HG03159 (cell line): ENCODE measurements at regions not wholly inside any gene's neighbourhood (a gene's known extent, or its start where the extent isn't known, plus 50 kb on each side); places are given as distances from the start of the nearest gene placed in this dataset.

Source experiments
- ATAC-seq: cut with Tn5 transposase; IDR thresholded peaks from one replicate; pipeline ENCODE4 v1.9.1; 2021; ENCODE audit warnings: mild to moderate bottlenecking, moderate library complexity; ENCODE audit not compliant: unreplicated experiment

DNA sequence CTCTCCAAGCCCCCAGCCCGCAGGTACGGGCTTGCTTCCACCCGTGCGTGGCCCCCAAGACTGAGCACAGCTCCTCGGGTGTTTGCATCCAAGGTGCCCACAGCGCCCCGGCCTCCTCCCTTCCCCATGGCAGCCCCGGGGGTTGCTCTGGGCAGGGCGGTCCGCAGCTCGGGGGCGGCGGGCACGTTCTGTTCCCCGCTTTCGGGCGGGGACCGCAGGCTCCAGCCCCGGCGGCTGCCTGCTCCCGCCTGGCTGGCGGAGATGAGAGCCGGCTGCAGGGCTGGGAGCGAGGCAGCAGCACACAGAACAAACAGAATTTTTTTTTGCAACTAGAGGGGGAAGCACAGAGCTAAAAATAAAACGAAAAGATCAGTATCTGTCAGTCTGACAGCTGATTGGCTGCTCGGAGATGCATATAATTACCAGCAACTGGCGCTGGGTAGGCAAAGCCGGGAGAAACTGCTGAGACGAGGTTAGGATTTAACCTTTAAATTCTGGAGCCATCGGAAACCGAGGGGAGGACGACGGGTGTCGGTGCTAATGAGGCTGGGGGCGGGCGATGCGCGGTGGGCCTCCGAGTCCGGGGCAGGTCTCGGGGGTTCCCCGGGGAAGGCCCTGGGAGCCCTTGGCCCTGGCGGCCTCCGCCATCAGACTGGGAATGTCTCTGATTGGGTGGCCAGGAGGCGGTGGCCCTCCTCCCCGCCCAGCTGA lies 142.7 kb upstream of the IER5L start:
- peak; percentile 63 for ATAC-seq

DNA sequence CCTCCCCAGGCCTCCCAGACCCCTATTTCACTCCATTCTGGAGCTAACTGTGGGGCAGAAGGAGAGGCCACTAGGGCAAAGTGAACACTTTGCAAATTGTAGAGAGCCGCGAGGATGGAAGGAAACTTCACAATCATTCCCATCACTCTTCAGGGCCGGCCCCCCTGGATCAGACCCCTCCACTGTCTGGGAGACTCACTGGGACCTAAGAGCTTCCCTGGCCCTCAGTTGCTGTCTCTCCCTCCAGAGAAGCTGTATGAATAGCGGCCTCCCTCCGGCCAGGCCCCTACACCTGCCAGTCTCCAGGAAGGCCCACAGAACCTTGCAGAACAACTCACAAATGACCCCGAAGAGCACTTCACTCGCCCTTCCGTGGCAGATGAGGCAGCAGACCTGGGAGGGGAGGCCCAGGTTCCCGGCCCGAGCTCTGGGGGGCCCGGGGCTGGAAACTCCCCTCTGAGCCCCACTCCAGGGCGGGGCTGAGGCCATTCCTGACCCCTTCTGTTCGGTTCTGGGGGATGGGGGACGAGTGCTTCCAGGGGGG lies 141.9 kb upstream of the IER5L start:
- ATAC-seq: no peak

DNA sequence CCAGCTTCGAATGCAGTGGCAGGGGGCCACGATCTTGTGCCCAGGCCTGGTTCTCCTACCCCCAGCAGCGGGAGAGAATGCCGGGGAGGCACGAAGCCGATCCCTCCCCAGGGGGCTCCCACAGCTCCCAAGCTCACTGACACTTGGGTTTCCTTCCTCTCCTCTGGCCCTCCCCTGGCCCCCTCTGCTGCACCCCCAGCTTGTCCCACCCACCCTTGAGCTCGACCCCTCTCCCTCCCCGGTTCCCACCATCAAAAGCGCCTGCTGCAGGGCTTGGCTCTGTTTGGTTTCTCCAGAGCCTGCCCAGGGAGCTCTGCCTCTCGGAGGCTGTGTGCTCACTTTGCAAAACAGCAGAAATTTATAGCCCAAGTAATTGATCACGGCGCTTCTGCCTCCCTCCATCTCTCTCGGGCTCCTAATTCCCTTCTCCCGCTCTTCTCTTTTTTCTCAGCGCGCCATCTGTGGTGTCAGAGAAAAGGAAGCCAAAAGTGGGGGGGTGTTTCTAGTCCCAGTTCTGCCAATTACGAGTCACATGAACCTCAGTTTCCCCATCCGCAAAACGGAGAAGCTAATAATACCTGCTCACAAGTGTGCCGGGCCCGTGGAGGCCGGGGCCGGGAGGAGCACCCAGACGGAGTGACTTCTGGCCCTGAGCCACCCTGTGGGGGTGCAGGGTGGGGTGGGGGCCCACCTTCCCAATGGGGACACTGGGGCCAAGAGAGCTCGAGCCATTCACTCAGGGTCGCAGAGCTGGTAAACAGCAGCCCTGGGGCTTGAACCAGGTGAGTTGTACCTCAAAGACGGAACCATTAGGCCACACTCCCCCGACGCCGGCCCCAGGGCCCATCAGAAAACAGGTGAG lies 141.2 kb upstream of the IER5L start:
- ATAC-seq: no peak

DNA sequence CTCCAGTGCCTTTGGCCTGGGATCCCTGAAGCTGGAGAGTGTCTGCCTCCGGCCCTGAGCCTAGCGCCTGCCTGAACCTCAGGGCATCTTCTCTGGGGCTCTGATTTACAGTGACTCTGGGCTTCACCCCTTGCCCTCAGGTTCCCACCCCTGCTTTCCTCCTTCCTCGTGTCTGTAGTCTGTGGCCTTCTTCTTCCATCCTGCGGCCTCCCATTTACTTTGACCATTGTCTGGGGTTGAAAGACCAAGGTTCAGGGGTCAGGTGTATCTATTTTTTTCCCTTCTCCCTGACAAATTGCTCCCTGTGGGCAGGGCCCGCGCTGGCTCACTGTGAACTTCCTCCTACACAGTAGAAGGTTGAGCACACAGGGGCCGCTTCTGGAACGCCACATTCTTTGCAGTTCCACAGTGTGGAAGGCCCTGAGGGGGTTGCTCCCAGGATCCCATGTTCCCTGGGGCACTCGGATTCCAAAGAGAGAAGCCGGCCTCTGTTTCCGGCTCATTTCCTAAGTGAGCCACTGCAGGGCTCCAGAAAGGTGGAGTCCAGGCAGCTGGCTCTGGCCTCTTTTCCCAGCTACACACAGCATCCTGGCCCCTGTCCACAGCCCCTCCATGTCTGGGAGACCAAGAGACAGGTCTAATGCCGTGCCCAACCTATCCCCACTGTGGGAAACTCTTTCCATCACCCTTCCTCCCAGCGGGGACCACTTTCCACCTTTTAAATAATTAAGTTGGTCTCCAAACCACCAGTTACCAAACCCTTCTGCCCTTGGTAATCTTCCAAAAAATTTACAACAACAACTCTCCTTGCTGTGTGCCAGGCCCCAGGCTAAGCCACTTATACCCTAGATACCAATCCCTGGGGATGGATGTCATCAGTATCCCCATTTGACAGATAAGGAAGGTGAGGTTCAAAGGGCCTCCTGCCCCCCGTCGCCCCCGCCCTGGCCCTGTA lies 140.3 kb upstream of the IER5L start:
- no peak for ATAC-seq

DNA sequence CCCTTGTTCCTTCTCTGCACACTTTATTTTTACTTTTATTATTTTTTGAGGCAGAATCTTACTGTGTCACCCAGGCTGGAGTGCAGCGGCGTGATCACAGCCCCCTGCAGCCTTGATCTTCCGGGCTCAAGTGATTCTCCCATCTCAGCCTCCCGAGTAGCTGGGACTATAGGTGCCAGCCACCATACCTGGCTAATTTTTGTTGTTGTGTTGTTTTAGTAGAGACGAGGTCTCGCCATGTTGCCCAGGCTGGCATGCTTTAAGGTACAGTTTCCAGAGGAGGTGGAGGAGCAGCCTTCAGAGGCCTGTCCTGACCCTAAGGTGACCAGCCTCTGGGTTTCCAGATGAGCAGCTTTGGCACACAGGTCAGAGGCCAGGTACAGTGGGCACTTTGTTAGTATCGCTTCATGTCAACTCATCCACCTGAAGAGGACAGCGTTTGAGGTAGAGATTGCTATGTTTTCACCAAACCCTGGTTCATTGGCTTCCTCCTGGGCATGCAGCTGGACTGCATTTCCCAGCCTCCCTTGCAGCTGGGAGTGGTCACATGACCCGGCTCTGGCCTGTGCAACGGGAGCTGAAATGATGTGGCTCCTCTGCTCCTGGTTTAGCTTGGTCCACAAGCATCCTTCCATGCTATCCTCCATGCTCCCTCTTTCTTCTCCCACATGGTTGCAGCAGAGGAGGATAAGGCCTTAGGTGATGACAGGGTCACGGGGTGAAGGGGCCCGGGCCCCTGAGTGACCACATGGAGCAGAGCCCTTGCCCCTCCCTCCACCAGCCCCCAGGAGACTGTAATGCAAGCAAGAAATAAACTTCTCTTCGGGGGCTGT lies 139.3 kb upstream of the IER5L start:
- ATAC-seq: no peak

DNA sequence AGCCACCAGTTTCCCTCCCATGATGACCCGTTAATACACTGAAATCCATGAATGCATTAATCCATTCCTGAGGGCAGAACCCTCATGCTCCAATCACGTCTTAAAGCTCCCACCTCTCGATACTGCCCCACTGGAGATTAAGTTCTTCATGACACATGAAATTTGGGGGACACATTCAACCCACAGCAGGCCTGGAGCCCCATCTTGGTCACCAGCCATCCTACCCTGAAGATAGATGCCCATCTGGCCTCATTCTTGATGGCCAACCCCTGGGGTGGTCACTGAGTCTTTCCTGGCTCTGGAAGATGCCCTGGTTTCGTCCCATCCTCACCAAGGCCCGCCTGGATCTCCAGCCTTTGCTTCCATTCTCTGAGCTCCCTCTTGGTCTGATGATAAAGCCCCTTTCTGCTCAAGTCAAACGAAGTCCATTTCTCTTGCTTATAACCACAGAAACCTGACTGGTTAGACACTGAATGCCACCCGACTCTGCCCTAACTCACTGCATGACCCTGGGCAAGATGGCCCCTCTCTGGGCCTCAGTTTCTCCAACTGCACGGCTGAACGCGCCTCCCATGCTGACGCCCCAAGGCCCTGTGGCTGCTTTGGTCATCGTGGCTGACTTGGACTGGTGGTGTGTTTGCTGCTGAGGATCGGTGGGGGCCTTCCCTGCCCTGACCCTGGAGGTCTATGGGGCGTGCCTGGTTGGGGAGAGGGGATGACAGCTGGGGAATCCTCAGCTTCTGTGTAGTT lies 138.4 kb upstream of the IER5L start:
- no peak for ATAC-seq

DNA sequence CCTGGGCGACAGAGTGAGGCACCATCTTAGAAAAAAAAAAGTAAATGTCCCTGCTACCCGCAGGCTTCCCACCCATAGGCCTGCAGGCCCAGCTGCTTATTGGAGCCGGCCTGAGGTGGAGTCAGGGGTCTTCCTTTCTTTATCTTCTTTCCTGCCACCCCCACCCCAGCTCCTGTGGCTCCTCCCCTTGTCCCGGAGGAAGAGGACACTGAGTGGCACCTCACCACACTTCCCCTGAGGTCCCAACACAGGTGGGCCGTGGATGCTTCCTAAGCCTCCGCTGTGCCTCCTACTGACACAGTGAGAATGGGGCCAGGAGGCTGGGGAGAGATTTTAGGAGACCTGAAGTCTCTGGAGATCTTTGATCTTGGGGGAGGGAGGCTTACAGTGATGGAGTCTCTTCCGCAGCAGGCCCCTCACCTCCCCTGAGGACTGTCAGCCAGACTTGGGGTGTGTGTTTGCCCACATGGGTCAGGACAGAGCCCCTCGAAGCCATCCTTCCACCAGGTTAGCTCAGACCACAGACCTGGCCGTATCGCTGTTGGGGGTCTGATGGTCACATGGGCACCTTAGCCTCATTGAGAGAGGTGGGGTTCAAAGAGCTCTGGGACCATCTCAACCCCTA lies 135.4 kb upstream of the IER5L start:
- no peak for ATAC-seq

DNA sequence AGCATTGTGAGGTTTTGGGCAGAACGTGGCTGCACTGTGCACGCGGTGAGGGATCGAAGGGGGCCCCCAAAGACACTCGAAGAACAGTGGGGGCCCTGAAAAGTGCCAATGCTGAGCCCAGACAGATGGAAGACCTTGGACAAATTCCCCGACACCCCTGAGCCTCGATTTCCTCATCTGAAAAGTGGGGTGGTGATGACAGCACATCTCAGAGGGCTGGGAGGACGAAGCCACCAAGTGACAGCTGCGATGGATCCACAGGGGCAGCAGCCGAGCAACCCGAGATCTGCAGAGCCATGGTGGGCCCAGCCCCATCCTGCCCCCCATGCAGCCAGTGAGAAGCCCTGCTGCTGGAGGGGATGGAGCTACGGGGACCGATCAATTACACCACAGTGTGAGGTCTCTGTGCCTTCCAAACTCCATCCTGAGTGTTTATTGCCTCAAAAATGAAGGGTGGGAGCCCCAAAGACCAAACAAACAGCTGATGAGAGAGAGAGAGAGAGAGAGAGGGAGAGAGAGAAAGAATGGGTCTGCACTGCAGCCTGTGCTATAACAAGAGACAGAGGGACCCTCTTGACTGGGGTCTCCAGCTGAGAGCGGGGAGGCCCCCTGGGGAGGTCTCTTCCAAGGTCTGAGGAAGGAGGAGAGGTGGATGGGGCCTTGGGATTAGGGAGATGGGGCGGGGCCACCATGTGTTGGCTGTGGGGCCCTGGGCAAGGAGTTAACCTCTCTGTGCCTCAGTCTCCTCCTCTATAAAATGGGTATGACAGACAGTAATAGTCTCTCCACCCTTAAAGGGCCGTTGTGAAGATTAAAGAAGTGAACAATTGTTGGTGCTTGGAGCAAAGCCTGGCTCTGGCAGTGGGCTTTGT lies 134.4 kb upstream of the IER5L start:
- ATAC-seq: no peak

DNA sequence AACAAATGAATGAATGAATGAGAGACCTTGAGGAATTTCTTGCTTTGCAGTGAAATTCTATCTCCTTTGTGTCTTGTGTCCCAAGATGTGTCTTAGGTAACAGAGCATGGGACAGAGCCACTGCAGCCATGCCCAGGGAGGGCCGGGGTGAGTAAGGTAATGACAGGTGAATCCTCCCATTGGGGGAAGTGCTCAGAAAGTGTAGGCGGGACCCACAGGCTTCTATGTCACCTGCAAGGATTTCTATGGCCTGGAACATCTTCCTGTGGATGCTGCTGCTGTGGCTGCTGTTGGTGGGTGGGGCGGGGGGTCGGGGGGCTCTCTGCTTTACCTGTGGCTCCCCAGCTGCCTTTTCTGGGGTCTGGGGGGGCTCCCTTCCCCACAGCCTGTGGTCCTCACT lies 133.6 kb upstream of the IER5L start:
- ATAC-seq: no peak

DNA sequence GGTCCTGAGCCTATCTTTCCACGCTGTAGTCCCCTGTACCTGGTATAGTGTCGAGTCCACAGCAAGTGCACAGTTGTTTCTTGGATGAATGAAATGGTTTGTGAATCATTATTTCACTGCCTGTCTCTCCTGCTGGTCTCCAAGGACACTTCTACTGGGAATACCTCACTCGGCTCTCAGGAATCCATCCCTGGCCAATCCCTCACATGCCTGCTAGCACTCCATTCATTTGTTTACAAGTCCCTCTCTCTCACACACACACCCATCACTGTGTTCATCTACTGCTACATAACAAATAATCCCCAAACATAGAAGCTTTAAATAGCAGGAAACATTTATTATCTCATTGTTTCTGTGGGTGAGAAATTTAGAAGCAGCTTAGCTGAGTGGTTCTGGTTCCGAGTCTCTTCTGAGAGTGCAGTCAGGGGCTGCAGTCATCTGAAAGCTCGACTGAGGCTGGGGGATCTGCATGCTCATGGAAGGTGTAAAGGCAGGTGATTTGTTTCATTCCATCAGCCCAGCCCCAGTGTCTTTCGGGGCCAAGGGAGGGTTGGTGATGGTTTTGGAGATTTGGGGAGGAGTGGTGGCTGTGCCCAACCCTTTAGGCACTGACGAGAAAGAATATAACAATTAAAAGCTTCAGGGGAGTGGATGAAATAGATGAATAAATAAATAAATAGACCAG lies 132.7 kb upstream of the IER5L start:
- no peak for ATAC-seq

DNA sequence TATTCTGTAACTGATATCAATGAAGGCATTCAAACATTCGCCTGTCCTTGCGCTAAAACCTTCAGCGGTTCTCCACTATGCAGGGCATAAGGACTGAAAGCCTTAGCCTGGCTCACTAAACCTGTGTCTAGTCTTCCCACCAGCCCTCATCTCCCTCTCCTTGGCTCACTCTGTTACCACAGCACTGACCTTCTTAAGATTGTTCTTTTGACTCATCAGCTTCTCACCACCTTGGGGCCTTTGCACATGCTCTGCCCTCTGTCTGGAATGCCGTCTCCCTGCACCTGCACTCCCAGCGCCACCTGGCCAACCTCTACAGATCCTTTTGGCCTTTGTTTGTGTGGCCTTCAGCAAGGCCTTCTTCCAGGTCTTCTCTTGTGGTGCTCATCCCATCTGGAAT lies 131.8 kb upstream of the IER5L start:
- ATAC-seq: no peak

DNA sequence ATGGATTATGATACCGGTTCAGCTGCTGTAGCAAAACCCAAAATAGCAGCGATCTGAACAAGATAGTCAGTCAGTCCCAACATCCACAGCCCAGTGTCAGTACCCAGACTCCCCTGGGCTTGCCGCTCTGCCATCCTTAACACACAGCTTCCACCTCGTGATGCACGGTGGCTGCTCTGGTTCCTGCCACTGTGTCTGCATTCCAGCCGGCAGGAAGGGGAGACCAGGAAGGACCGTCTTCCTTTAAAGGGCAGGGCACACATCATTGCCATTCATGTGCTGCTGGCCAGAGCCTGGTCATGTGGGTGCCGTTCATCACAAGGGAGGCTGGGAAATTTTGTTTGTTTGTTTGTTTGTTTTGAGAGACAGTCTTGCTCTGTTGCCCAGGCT lies 131.0 kb upstream of the IER5L start:
- ATAC-seq: no peak

DNA sequence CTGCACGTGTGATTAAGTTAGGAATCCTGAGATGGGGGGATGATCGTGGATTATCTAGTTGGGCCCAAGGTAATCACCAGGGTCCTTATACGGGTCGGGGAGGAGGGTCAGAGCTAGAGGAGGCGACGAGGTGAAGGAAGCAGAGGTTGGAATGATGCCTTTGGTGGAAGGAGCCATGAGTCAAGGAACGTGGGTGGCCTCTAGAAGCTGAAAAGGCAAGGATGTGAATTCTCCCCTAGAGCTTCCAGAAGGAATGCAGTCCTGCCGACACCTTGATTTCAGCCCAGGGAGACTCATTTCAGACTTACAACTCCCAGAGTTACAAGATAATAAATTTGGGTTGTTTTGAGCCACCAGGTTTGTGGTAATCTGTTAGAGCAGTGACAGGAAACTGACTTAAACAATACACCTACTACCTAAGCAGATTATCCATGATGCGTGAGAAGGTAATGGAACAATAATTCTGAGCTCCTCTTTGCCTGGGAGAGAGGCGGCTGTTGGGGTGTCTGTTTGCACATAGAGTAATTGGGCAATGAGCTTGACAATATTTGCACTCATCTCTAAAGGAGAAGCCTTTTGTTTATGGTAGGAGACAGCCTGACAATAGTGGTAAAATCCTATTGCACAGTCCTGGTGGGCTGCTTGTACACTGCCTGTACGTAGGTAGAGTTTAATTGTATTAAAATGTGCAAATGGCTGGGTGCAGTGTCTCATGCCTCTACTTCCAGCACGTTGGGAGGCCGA lies 129.3 kb upstream of the IER5L start:
- no peak for ATAC-seq

DNA sequence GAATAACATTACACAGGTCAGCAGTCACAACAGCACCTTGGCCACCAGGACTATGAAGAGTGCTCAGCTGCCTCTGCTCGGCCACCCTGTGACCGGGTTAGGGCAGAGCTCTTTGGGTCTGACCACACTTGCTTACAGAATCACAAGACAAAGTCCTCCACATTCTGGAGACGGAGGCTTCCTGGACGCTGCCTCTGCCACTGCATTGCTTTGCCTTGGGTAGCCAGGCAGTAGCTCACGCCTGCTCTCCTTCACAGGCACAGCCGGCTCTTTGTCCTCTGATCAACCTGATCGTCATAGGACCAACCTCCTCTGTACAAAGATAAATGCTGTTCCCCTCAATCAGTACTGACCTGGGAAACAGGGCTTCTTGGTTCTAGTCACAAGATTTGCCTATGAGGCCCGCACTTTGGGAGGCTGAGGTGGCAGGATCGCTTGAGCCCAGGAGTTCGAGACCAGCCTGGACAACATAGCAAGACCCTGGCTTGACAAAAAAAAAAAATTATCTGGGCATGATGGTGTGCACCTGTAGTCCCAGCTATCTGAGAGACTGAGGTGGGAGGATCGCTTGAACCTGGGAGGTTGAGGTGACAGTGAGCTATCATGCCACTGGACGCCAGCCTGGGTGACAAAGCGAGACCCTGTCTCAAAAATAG lies 128.4 kb upstream of the IER5L start:
- no peak for ATAC-seq

DNA sequence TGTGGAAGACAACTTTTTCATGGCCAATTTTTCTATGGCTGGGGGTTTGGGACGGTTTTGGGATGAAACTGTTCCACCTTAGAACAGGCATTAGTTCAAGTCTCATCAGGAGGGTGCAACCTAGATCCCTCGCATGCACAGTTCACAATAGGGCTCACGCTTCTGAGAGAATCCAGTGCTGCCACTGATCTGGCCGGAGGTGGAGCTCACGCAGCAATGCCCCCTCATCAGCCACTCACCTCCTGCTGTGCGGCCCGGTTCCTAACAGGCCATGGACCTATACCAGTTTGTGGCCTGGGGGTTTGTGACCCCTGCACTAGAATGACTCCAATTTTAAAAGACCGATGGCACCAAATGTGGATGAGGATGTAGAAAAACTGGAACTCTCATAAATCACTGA lies 127.2 kb upstream of the IER5L start:
- ATAC-seq: no peak

DNA sequence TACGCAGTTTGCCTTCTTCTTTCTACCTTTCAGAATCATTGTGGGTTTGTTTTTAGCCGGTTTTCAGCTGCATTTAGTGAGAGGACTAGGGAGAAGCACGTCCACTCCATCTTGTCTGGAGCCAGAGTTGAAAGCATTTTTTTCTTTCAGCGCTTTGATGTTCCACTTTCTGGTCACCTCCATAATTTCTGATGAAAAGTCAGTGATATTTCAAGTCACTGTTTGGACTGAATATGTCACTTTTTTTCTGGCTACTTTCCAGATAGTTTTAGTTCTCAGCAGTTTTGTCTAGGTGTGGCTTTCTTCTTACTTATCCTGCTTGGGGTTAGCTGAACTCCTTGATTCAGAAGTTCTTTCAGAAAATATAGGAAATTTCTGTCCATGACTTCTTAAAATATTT lies 123.9 kb upstream of the IER5L start:
- ATAC-seq: no peak
